HepG2 (cell line): ENCODE measurements at regions not wholly inside any gene's neighbourhood (a gene's known extent, or its start where the extent isn't known, plus 50 kb on each side); places are given as distances from the start of the nearest gene placed in this dataset.

Source experiments
- ATAC-seq: fragments of 200-7000 bp; cut with Tn5 transposase; 3 replicates; pipeline ENCODE4 v1.9.1; 2020; ENCODE audit warnings: mild to moderate bottlenecking, moderate library complexity
- BruUV-seq: library from RNA; stranded (reverse); fragments of 400-500 nt; replicated peaks from 2 replicates; lab custom pipeline; 2021; lab: Mats Ljungman, UMichigan
- CTCF ChIA-PET: fragments of 300-600 bp; formaldehyde crosslinking; extraction: SDS; loops from one replicate; lab custom pipeline; 2021; ENCODE audit warnings: low total read pairs, inconsistent platforms, low intra/inter-chr PET ratio; lab: Yijun Ruan, JAX
- POLR2A ChIA-PET: fragments of 350-600 bp; sonication (Branson Sonifier 250); formaldehyde crosslinking; loops from one replicate; lab custom pipeline; 2020; ENCODE audit warnings: antibody characterized with exemption, inconsistent platforms; lab: Yijun Ruan, JAX
- DNase-seq: peaks from one replicate; pipeline ENCODE4 v3.0.0-alpha.2; 2015; ENCODE audit warnings: low spot score
- FAIRE-seq: peaks from 3 replicates; lab custom pipeline; 2011; peaks lifted over from hg19 to GRCh38; lab: Jason Lieb, UNC
- H2AFZ ChIP-seq: one replicate; pipeline ENCODE4 v1.6.1; 2011; ENCODE audit warnings: low read length, inconsistent platforms
- H3K27ac ChIP-seq: fragments of 300-600 bp; 3 replicates; pipeline ENCODE4 v1.8.0; 2011; ENCODE audit warnings: mixed run types, mild to moderate bottlenecking, mixed read lengths, low read length, inconsistent platforms; ENCODE audit not compliant: insufficient read depth; ENCODE audit errors: extremely low read length
- H3K27me3 ChIP-seq, 2 experiments: fragments of 200-600 bp in 1 of 2; 2 replicates in 1 of 2; 3 replicates in 1 of 2; pipeline versions ENCODE4 v1.6.0 to v1.8.0; 2011; ENCODE audit warnings: low read length in 2 of 2, mild to moderate bottlenecking in 2 of 2, moderate library complexity in 2 of 2, inconsistent platforms in 1 of 2; ENCODE audit not compliant: insufficient read depth in 2 of 2, control insufficient read depth in 1 of 2
- H3K36me3 ChIP-seq, 2 experiments: fragments of 200-600 bp in 1 of 2; replicated peaks in 1 of 2; 2 replicates in 1 of 2; 3 replicates in 1 of 2; pipeline versions ENCODE4 v1.5.1 to v1.8.0; 2011; ENCODE audit warnings: low read length in 2 of 2, inconsistent platforms in 1 of 2; ENCODE audit not compliant: insufficient read depth in 2 of 2, control insufficient read depth in 1 of 2
- H3K4me1 ChIP-seq: 2 replicates; pipeline ENCODE4 v1.5.1; 2012; ENCODE audit warnings: low read length, inconsistent platforms; ENCODE audit not compliant: insufficient read depth
- H3K4me2 ChIP-seq: 2 replicates; pipeline ENCODE4 v1.6.0; 2011; ENCODE audit warnings: low read depth, low read length, inconsistent platforms
- H3K4me3 ChIP-seq, 3 experiments: fragments of 200-600 bp in 1 of 3; sonication (generic), shearing (Covaris generic) in 1 of 3; replicated peaks in 1 of 3; 2 replicates each; pipeline ENCODE4 v1.5.1; 2011 to 2016; ENCODE audit warnings: low read length in 3 of 3, inconsistent platforms in 2 of 3, low read depth in 2 of 3, mild to moderate bottlenecking in 2 of 3, control low read depth in 1 of 3, mixed read lengths in 1 of 3; ENCODE audit not compliant: insufficient read depth in 1 of 3
- H3K79me2 ChIP-seq: one replicate; pipeline ENCODE4 v1.6.1; 2011; ENCODE audit warnings: low read length, inconsistent platforms; ENCODE audit not compliant: insufficient read depth
- H3K9ac ChIP-seq: 2 replicates; pipeline ENCODE4 v1.6.0; 2011; ENCODE audit warnings: mild to moderate bottlenecking, low read depth, low read length, inconsistent platforms; ENCODE audit not compliant: insufficient read depth
- H3K9me3 ChIP-seq: 2 replicates; pipeline ENCODE4 v1.5.1; 2012; ENCODE audit warnings: mild to moderate bottlenecking, low read length
- H4K20me1 ChIP-seq: 2 replicates; pipeline ENCODE4 v1.6.0; 2011; ENCODE audit warnings: inconsistent platforms, mild to moderate bottlenecking, low read length, moderate library complexity; ENCODE audit not compliant: insufficient read depth
- CC2D1A ChIP-seq: sonication (generic); formaldehyde crosslinking; IDR thresholded peaks from 2 replicates; pipeline ENCODE4 v1.8.1; 2023; ENCODE audit warnings: mild to moderate bottlenecking, missing genetic modification reagents
- EP300 ChIP-seq, 3 experiments: sonication (generic) in 1 of 3; formaldehyde crosslinking in 1 of 3; IDR thresholded peaks; 2 replicates each; pipeline versions ENCODE4 v1.5.1 to v1.6.1; 2011 to 2020; ENCODE audit warnings: low read depth in 2 of 3, low read length in 2 of 3, borderline replicate concordance in 1 of 3, improper control_type of control experiment in 1 of 3, mild to moderate bottlenecking in 1 of 3, missing genetic modification reagents in 1 of 3, moderate library complexity in 1 of 3
- MLLT10 ChIP-seq: sonication (generic); formaldehyde crosslinking; IDR thresholded peaks from 2 replicates; pipeline ENCODE4 v1.4.0; 2020; ENCODE audit warnings: missing genetic modification reagents
- NKX3-1 ChIP-seq: sonication (generic); formaldehyde crosslinking; IDR thresholded peaks from 2 replicates; pipeline ENCODE4 v1.5.0; 2020; ENCODE audit warnings: missing genetic modification reagents
- NR2F1 ChIP-seq, 2 experiments: fragments of 450-650 bp in 1 of 2; formaldehyde crosslinking in 1 of 2; IDR thresholded peaks; 2 replicates each; pipeline versions ENCODE4 v1.5.0 to v1.6.1; 2016 to 2020; ENCODE audit warnings: mild to moderate bottlenecking in 1 of 2, missing compliant biosample characterization in 1 of 2, missing genetic modification reagents in 1 of 2, moderate library complexity in 1 of 2
- TGIF2 ChIP-seq: IDR thresholded peaks from 2 replicates; pipeline ENCODE4 v1.6.1; 2016; ENCODE audit warnings: control low read depth, missing compliant biosample characterization
- ZNF367 ChIP-seq: sonication (generic); formaldehyde crosslinking; IDR thresholded peaks from 2 replicates; pipeline ENCODE4 v1.4.0; 2020; ENCODE audit warnings: missing genetic modification reagents, borderline replicate concordance
- ZNF703 ChIP-seq: sonication (generic); formaldehyde crosslinking; IDR thresholded peaks from 2 replicates; pipeline ENCODE4 v1.5.1; 2020; ENCODE audit warnings: missing genetic modification reagents, mild to moderate bottlenecking, moderate library complexity, borderline replicate concordance
- WGBS: methylation state at CpG from one replicate; pipeline ENCODE4 v1.1.6; 2017; ENCODE audit warnings: low lambda C conversion rate; 5-methylcytosine and 5-hydroxymethylcytosine counted together
- in situ Hi-C: cut with HindIII; loops from 2 replicates; pipeline ENCODE4 v1.10.0; 2017; ENCODE audit warnings: low pct_unique_long_range_greater_than_20kb; ENCODE audit not compliant: extremely low pct_ligation_motif_present
- intact Hi-C: fragments of 100-400 bp; cut with micrococcal nuclease; formaldehyde crosslinking; loops from one replicate; pipeline ENCODE4 v1.10.0; 2022; ENCODE audit not compliant: unreplicated experiment
- TF ChIP-seq, protein P1 (sequence below): sonication (generic); formaldehyde crosslinking; IDR thresholded peaks from 2 replicates; pipeline ENCODE4 v1.9.0; 2021; ENCODE audit warnings: mild to moderate bottlenecking, missing genetic modification reagents

DNA sequence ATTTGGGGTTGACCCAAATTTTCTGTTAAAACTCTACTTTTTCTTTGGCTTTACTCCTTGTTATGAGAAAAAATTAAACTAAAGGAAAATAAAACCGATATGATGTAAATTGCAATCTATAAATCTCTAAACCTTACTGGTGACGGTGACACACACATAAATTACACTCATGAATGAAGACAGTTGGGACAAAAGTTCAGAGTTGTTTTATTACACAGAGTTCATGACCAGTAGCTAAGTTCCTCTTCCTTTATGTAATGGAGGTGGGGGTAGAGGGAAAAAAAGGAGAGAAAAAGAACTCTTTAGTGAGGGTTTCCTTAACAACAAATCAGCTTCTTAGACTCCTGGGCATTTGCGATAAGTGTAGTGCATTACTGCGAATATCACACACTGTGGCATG lies 220.7 kb downstream of the KCNJ2 start:
- H2AFZ ChIP-seq = no peak overlapping the region
- DNase-seq (no peak), FAIRE-seq (no peak)
- CTCF ChIA-PET = no interaction called here
- intact Hi-C loops = no loop called here
- TF ChIP-seq NR2F1 (CRISPR knock-in tag; IDR thresholded peaks at IDR 0.05) (no peak), NKX3-1 (CRISPR knock-in tag) (no peak), CC2D1A (no peak), EP300 (IDR thresholded peaks at IDR 0.05; ENCODE audit: low read depth in 2 of 2, low read length in 2 of 2) (no peak), EP300 (CRISPR knock-in tag; IDR thresholded peaks at IDR 0.05; ENCODE audit: borderline replicate concordance) (no peak), ZNF367 (CRISPR knock-in tag) (no peak), ZNF703 (CRISPR knock-in tag) (no peak)
- TF ChIP-seq, all 625 proteins: peak for 0
- H3K4me1 ChIP-seq = no peaks in the 10 kb centered on the region
- 43% methylated on average over 4 of the region's 4 CpGs for WGBS
- no peak for ATAC-seq
- BruUV-seq = no TSS peak
- H3K79me2 ChIP-seq = no peaks in the 10 kb centered on the region
- H3K9me3 ChIP-seq = peaks cover 63% of the 10 kb centered on the region
- H4K20me1 ChIP-seq = no peaks in the 10 kb centered on the region
- H3K4me2 ChIP-seq = no peak overlapping the region
- H3K36me3 ChIP-seq = no peaks in the 10 kb centered on the region
- no peak overlapping the region for H3K4me3 ChIP-seq
- H3K27me3 ChIP-seq = no peaks in the 10 kb centered on the region
- POLR2A ChIA-PET = no interaction called here
- H3K9ac ChIP-seq = no peak overlapping the region
- in situ Hi-C loops = no loop called here
- H3K27ac ChIP-seq = no peak overlapping the region

DNA sequence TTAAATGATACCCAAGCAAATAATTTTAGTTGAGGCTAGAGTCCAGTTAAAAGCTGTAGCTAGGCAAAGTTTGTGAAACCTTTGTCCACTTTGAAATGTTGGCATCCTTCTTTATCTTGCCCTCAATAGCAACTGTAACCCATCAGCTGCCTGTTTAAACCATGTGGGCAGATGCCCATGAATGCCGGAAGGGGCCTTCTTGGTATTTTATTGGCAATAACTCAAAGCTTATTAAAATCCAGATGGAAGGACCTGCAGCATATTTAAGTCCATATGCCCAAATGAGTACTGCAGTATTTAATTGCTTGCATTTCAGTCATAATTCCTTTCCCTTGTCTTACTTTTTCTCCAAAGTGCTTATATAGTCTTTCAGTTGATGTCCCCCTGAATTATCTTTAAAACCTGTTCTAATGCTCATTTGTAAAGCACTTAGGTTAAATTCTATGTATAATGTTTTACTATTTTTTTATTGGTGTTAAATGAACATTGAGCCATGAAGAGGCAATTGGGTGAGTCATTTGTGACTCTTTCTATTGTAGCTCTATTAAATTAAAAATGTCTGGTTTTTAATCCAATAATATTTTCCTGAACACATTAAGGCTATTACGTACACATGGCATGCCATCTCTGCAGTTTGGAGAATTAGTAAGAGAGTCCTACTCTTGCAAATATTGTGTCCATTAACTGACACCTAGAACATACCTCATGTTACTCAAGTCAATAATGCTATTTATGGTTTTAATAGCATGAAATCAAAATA lies 225.3 kb downstream of the KCNJ2 start:
- no peaks in the 10 kb centered on the region for H3K36me3 ChIP-seq
- no TSS peak for BruUV-seq
- TF ChIP-seq TGIF2 (CRISPR knock-in tag) (no peak), MLLT10 (CRISPR knock-in tag) (no peak)
- TF ChIP-seq, protein P1, sequence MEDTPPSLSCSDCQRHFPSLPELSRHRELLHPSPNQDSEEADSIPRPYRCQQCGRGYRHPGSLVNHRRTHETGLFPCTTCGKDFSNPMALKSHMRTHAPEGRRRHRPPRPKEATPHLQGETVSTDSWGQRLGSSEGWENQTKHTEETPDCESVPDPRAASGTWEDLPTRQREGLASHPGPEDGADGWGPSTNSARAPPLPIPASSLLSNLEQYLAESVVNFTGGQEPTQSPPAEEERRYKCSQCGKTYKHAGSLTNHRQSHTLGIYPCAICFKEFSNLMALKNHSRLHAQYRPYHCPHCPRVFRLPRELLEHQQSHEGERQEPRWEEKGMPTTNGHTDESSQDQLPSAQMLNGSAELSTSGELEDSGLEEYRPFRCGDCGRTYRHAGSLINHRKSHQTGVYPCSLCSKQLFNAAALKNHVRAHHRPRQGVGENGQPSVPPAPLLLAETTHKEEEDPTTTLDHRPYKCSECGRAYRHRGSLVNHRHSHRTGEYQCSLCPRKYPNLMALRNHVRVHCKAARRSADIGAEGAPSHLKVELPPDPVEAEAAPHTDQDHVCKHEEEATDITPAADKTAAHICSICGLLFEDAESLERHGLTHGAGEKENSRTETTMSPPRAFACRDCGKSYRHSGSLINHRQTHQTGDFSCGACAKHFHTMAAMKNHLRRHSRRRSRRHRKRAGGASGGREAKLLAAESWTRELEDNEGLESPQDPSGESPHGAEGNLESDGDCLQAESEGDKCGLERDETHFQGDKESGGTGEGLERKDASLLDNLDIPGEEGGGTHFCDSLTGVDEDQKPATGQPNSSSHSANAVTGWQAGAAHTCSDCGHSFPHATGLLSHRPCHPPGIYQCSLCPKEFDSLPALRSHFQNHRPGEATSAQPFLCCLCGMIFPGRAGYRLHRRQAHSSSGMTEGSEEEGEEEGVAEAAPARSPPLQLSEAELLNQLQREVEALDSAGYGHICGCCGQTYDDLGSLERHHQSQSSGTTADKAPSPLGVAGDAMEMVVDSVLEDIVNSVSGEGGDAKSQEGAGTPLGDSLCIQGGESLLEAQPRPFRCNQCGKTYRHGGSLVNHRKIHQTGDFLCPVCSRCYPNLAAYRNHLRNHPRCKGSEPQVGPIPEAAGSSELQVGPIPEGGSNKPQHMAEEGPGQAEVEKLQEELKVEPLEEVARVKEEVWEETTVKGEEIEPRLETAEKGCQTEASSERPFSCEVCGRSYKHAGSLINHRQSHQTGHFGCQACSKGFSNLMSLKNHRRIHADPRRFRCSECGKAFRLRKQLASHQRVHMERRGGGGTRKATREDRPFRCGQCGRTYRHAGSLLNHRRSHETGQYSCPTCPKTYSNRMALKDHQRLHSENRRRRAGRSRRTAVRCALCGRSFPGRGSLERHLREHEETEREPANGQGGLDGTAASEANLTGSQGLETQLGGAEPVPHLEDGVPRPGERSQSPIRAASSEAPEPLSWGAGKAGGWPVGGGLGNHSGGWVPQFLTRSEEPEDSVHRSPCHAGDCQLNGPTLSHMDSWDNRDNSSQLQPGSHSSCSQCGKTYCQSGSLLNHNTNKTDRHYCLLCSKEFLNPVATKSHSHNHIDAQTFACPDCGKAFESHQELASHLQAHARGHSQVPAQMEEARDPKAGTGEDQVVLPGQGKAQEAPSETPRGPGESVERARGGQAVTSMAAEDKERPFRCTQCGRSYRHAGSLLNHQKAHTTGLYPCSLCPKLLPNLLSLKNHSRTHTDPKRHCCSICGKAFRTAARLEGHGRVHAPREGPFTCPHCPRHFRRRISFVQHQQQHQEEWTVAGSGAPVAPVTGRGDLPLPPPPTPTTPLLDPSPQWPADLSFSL = no peak
- whole genome bisulfite sequencing = 2% methylated on average over 2 of the region's 2 CpGs
- FAIRE-seq (no peak), DNase-seq (no peak), ATAC-seq (no peak)
- in situ Hi-C loops = no loop called here
- H3K4me2 ChIP-seq = no peak overlapping the region
- POLR2A ChIA-PET = no interaction called here
- H3K27ac ChIP-seq = no peak overlapping the region
- H3K79me2 ChIP-seq = no peaks in the 10 kb centered on the region
- H4K20me1 ChIP-seq = no peaks in the 10 kb centered on the region
- H3K4me1 ChIP-seq = no peaks in the 10 kb centered on the region
- no peak overlapping the region for H2AFZ ChIP-seq
- peaks cover 81% of the 10 kb centered on the region for H3K9me3 ChIP-seq
- CTCF ChIA-PET = no interaction called here
- no peak overlapping the region for H3K4me3 ChIP-seq
- intact Hi-C loops = no loop called here
- H3K27me3 ChIP-seq = no peaks in the 10 kb centered on the region
- no peak overlapping the region for H3K9ac ChIP-seq
